GM12892 (cell line): ENCODE measurements at regions not wholly inside any gene's neighbourhood (a gene's known extent, or its start where the extent isn't known, plus 50 kb on each side); places are given as distances from the start of the nearest gene placed in this dataset.
"Not testable (repeated sequence)": the region's sequence is repeated elsewhere in the genome, so short reads cannot be mapped to it uniquely, and the experiment has no call there.

ENCODE experiments used
- DNase-seq: peaks from one replicate; pipeline ENCODE4 v3.0.0; 2011; ENCODE audit not compliant: insufficient read length
- FAIRE-seq: peaks from 2 replicates; lab custom pipeline; 2011; peaks lifted over from hg19 to GRCh38; lab: Jason Lieb, UNC

- FAIRE-seq, DNase-seq: not testable (repeated sequence)
These were observed 157.4 kb downstream of the CRLF3 start for GRCh38 chr17:30666838-30667656.

GRCh38 chr17:30663727-30664455 is 160.6 kb downstream of the CRLF3 start:
- not testable (repeated sequence) for FAIRE-seq, DNase-seq

- not testable (repeated sequence) for DNase-seq, FAIRE-seq
These were observed 167.3 kb downstream of the CRLF3 start for GRCh38 chr17:30657148-30657547.

DNA sequence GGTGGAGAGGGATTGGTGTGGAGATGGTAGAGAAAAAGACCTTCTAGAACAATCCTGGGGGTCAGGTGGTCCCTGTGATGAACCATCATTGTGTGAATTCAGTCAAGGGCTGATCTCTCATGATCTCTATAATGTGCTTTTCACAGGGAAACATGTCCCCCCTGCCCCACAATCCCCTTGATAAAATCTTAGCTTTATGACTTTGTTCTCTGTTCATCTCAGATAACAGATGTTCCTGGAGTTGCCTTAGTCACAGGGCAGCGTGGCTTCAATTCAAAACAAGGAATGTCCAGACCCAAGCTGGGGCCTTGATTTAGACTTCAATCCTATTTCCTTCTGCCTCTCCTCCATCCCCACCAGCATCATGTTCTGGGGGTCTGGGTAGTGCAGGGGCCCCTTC is 171.5 kb downstream of the CRLF3 start:
- not testable (repeated sequence) for DNase-seq, FAIRE-seq

DNA sequence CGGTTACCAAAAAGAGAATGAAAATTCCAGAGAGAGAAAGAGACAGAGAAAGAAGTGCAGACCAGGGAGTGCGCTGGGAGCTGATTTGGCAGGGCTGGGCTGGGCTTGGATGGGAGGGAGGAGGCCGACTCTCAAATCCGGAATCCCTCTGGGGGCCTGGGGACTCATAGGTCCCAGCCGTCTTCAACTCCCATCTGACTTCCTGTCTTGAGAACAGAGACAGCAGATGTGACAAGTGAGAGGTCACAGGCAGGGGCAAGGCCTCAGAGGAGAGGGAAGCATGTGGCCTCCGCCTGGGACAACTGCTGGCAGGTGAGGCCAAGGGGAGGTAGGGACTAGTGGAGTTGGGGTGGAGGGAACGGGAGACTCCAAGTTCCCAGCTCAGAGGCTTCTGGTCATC is 172.9 kb downstream of the GOSR1 start:
- DNase-seq, FAIRE-seq: not testable (repeated sequence)

DNA sequence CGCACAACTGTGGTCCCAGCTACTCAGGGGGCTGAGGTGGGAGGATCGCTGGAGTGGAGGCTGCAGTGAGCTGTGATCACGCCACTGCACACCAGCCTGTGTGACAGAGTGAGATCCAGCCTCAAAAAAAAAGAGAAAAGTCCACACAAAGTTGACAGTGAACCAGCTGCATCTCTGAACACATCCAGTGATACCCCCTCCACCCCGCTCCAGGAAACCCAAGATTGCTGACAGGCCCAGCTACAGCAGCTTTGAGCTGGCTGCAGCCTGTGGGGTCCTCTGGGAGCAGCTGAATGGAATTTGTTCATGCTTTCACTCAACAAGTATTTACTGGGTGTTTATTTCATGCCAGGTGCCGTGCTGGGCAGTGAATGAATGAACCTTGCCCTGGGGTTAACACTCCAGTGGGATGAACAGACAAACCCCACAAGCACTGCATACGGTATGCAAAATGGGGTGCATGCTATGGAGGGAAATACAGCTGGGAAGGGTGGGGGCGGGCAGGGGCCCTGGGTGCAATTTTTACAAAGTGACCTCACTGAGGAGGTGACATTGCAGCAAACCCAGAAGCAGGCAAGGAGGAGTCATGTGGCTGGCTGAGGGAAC is 170.9 kb downstream of the GOSR1 start:
- not testable (repeated sequence) for DNase-seq, FAIRE-seq

- FAIRE-seq, DNase-seq: not testable (repeated sequence)
These were observed 168.7 kb downstream of the GOSR1 start for GRCh38 chr17:30645875-30646274.

GRCh38 chr17:30644713-30645112 is 167.5 kb downstream of the GOSR1 start:
- not testable (repeated sequence) for FAIRE-seq

DNA sequence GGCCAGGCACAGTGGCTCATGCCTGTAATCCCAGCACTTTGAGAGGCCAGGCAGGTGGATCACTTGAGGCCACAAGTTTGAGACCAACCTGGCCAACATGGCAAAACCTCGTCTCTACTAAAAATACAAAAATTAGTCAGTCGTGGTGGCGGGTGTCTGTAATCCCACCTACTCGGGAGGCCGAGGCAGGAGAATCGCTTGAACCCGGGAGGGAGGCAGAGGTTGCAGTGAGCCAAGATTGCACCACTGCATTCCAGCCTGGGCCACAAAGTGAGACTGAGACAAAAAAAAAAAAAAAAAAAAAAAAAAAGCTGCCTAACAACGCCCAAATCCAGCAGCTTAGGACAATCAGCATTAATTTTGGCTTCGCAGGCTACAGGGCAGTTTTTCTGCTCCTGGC is 167.1 kb downstream of the GOSR1 start:
- not testable (repeated sequence) for DNase-seq, FAIRE-seq

More at GRCh38 chr17:30644713-30645112, 167.5 kb downstream of the GOSR1 start:
- DNase-seq, result not testable (repeated sequence)

GRCh38 chr17:30641428-30641827 is 164.2 kb downstream of the GOSR1 start:
- FAIRE-seq, DNase-seq: not testable (repeated sequence)

DNA sequence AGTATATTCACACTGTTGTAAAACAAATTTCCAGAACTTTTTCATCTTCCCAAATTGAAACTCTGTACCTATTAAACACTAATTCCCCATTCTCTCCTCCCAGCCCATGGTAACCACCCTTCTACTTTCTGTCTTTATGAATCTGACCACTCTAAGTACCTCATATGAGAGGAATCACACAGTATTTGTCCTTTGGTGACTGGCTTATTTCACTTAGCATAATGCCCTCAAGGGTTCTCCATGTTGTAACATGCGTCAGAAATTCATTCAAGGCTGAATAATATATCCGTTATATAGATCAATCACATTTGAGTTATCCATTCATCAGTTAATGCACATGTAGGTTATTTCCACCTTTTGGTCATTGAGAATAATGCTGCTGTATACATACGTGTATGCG is 162.2 kb downstream of the GOSR1 start:
- not testable (repeated sequence) for FAIRE-seq, DNase-seq

GRCh38 chr17:30638968-30639367 is 161.8 kb downstream of the GOSR1 start:
- not testable (repeated sequence) for DNase-seq, FAIRE-seq

- FAIRE-seq, result not testable (repeated sequence)
These were observed 154.4 kb downstream of the GOSR1 start for GRCh38 chr17:30631651-30632050.

GRCh38 chr17:30625380-30625779 is 148.2 kb downstream of the GOSR1 start:
- DNase-seq, FAIRE-seq: not testable (repeated sequence)

More at GRCh38 chr17:30631651-30632050, 154.4 kb downstream of the GOSR1 start:
- not testable (repeated sequence) for DNase-seq

DNA sequence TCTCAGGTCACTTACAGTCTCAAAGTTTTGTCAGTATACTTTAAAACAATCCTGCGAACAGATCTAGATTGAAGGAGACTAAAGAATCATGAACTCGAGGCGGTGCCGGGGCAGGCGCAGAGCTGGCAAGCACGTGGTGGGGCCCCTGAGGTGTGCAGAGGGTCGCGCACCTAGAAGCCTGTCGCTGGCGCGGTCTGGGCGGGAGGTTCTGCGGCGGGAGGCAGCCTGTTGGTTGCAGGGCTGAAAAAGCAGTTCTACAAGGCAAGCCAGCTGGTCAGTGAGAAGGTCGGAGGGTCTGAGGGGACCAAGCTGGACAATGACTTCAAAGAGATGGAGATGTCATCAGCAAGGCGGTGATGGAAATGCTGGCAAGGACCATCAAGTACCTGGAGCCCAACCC is 147.0 kb downstream of the GOSR1 start:
- not testable (repeated sequence) for FAIRE-seq, DNase-seq

DNA sequence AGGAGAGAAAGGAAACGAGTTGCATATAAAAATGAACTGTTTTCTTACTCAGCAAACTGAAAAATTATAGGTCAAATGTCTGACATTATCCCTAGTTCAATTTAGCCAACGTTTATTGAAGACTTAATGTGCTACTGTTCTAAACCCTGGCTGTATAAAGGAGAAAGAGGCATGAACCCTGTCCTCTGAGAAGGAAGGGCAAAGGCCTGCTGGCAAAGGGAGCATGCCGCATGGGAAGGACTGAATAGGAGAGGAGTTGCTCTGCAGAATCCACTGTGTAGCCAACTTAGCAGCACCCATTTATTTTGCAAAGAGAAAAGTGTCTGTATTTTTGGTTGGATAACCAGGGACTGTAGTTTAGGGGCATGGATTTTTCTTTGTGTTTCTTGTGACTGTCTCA is 132.5 kb downstream of the GOSR1 start:
- DNase-seq, FAIRE-seq: not testable (repeated sequence)
